ENCODE measurements at regions not wholly inside any gene's neighbourhood (a gene's known extent, or its start where the extent isn't known, plus 50 kb on each side); places are given as distances from the start of the nearest gene placed in this dataset.

- TF ChIP-seq, protein P1, sequence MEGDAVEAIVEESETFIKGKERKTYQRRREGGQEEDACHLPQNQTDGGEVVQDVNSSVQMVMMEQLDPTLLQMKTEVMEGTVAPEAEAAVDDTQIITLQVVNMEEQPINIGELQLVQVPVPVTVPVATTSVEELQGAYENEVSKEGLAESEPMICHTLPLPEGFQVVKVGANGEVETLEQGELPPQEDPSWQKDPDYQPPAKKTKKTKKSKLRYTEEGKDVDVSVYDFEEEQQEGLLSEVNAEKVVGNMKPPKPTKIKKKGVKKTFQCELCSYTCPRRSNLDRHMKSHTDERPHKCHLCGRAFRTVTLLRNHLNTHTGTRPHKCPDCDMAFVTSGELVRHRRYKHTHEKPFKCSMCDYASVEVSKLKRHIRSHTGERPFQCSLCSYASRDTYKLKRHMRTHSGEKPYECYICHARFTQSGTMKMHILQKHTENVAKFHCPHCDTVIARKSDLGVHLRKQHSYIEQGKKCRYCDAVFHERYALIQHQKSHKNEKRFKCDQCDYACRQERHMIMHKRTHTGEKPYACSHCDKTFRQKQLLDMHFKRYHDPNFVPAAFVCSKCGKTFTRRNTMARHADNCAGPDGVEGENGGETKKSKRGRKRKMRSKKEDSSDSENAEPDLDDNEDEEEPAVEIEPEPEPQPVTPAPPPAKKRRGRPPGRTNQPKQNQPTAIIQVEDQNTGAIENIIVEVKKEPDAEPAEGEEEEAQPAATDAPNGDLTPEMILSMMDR (conservative IDR thresholded peaks at IDR 0.05): no peak
- TF ChIP-seq EZH2 (IDR thresholded peaks at IDR 0.05; ENCODE audit: low read depth): no peak
Observed at GRCh38 chr13:97121894-97122293, 100.2 kb upstream of the MBNL2 start.

Measured in PC-9 (cell line).